CD4-positive, alpha-beta T cell treated with Interleukin-17A for 4 hours (primary cell): ENCODE measurements at regions not wholly inside any gene's neighbourhood (a gene's known extent, or its start where the extent isn't known, plus 50 kb on each side); places are given as distances from the start of the nearest gene placed in this dataset.
A peak's percentile ranks its signal among the peaks of the same experiment; 100 is the strongest.

Source experiments
- DNase-seq: peaks from one replicate; pipeline ENCODE4 v3.0.0-alpha.2; 2020; ENCODE audit warnings: mixed read lengths

DNA sequence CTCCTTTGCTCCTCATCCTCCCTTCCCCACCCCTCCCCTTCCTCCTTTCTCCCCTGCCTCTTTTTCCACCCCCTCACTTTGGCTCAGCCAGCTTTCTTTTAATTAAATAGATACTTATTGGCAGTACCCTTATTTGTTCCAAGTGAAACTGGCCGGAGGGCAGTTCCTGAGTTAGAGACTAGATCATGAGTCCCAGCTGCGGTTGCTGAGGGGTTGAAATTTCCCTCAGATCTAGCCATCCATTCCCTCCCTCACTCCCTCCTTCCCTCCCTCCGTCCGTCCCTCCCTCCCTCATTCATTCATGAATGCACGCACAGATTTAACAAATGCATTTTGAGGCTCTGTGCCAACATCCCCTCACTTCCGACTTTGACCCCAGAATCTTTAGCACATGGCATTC, 519.2 kb upstream of the EEF2KMT start:
- DNase-seq, result no peak

DNA sequence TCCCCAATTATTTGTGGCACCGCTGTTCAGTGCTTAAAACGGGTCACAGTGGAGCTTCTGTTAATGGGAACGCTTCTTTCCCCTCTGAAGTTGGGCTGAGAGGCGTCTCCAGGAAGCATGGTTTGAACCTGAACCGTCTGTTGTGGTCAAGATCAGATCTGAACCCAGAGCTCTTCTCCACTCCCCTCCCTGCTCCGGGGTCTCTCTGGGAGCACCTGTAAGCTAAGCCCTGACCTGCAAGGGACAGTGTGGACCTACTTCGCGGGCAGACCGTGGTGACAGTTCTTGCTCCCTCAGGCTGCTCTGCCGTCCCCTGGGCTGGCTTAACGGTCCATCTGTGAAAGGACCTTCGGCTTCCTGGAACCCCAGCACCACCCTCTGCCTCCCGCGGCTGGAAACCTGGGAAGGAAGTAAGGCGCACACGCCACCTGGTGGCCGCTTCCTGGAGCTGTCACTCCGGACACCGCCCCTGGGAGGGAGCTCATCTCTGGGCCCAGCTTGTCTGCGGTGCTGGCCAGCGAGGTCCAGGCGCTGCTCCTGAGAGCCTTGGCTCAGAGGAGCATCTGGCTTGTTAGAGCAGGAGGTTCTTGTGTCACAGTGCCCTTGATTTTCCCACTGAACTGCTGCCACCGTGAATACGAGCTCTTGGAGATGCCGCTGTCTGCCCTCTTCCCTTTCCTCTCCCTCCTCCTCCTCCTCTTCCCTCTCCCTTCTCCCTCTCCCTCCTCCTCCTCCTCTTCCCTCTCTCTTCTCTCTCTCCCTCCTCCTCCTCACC, 518.5 kb upstream of the EEF2KMT start:
- DNase-seq, result peak; percentile 7

DNA sequence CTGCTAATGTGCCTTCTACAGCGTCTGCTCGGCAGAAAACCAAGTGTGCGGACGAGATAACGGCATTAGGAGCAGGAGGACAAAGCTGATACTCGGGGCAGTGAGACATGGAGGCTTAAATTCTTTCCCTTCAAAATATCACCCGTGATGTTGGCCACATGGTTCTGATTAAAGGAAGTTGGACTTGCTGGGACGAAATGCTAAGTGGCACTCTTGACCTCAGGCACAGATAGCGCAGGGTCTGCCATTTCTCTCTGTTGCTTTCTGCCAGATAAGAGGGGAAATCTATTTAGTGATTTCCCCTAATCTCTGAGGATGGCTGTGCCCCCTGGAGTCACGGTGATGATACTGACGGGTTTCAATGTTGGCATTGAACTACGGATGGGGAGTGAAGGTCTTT, 509.6 kb upstream of the EEF2KMT start:
- no peak for DNase-seq

DNA sequence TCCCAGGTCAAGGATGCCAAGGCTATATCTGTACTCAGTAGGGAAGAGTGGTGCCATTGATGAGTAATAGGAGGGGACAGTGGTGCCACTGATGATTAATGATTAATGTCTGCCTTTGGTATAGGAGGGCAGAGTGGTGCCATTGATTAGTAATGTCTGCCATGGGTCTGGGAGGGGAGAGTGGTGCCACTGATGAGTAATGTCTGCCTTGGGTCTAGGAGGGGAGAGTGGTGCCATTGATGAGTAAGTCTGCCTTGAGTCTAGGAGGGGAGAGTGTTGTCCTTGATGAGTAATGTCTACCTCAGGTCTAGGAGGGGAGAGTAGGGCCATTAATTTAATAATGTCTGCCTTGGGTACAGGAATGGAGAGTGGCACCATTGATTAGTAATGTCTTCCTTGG, 507.8 kb upstream of the EEF2KMT start:
- no peak for DNase-seq

DNA sequence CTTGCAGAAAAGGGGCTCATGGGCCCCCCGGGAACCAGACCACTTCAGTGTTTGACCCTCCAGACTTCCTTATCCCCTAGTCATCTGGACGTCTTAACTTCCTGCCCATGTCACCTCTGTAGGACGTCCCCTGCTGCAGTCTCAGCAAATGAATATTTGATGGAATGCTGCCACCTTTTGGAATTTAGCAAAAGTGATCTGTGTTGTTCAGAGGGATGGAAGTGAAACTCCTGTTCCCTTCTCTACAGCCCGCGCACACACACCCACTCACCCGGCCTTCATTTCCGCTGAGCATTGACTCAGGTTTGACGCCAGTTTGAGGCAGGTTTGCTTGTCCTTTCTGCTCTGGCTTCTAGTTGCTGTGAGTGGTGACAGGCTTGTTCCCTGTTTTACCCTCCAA, 507.2 kb upstream of the EEF2KMT start:
- DNase-seq, result no peak

DNA sequence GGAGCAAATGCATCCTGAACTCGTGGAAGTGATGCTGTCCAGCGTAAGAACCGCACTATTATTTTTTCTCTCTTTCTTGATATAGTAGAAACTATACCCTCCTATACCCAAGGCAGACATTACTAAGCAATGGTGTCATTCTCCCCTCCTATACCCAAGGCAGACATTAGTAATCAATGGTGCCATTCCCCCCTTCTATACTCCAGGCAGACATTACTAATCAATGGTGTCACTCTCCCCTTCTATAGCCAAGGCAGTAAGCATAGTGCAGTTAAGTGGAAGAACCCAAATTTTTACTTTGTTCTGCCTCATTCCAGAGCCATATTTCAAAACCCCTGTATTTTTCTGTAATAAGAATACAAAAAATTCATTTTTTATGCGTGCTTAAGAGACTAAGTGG, 506.2 kb upstream of the EEF2KMT start:
- no peak for DNase-seq

DNA sequence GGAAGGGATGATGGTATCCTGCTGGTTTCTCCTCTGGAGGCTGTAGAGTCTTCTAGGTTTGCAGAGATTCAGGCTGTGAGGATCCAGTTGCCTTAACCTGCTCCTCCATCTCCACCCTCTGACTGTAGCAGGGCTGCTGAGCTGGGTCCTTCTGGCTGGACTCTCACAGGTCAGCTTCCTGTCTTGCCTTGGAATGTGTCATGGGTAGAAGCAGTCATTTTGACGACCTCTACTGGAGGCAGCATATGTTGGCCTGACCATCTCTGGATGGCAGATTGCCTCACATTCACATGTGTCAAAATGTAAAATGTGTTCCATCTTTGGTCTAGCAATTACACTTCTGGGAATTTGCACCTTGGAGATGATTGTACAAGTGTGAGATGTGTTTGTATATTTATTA, 504.4 kb upstream of the EEF2KMT start:
- DNase-seq, result no peak

DNA sequence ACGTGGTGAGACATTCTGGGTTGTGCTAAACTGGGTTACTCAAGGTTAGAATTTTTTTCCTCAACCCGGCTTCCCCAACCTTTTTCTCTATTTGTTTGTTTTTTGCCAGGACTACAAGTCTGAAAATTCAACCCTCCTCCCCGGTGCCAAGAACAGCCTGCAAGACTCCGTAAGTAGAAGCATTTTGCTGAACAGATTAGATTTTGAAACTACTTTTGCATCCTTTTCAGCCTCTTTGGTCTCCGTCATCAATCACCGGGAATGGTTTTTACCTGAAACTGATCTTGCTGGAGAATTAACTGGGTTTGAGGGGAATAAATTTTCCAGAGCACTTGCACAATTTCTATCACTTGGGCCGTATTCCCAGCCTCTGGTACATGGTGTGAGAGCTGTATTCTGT, 501.2 kb upstream of the EEF2KMT start:
- no peak for DNase-seq

DNA sequence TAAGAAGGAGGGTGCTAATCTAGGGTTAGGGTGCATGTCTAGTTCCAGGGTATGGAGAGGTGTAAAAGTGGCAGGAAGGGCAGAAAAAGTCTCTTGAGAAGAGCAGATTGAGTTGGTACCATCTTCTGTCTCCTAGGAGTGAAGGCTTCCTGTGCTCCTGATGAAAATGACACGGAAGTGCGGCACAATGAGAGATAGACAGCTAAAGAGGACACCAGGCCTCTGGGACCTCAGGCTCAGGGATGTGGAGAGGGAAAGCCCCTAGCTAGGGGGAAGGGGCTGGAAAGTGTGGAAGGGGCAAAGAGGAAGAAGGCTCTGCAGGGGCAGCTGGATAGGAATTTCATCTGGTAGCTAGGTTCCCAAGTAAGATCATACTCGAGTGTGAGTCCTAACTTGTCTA, 498.3 kb upstream of the EEF2KMT start:
- DNase-seq, result no peak

DNA sequence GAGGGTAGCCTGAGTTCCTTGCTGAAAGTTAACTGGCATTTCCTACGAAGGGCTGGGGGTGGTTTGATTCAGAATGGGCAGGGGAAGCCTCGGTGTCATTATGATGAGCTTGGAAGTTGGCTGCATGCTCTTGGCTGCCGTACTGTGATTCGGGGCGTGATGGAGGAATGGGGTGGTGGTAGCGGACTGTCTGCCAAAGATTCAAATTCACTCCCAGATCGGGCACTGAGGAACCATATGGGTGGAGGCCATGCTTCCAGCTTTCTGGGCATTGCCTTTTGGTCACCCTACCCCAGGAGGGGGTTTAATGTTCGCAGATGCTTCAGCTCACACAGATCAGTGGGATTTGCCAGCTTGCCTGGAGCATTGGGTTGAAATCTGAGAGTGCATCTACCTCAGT, 492.8 kb upstream of the EEF2KMT start:
- DNase-seq, result no peak

DNA sequence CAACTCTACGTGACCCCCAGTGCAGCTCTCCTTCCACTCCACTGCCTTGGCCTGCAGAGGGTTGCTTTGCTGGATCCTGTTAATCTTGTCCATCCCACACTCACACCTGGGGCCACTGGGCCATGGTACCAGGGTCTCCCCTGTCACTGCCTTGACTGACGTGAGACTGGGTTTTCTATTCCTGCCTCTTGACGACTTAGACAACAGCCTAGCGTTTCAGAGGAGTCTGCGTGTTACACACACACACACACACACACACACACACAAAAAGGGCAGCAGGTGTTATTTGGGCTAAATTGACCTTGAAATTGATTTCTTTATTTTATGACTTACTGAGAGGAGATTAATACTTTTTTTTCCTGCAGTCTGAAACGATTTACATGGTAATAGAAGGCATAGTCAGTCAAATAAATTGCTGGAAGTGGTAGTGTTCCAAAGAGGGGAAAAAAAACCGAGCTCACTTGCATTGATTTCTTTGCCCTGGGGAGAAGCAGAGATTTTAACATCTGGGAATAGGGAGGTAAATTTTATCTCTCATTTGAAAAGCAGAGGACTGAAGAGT, 492.3 kb upstream of the EEF2KMT start:
- DNase-seq, result no peak

DNA sequence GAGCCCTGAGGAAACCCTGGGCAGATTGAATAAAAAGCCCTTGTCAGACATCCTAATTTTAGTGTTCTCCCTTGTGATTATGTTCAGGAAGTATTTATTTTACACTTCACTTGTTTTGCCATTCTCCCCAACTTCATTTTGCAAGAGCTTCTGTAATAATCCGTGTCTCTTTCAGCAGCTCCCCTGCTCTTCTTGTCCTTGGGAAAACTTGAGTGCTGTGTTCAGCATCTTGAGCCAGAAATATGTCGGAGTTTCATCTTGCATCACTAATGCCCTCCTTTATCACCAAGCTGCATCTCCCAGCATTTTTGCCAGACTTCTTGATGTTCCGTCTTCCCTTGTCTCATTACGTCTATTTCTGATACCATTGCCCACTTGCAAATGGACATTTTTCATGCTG, 486.5 kb upstream of the EEF2KMT start:
- DNase-seq, result no peak

DNA sequence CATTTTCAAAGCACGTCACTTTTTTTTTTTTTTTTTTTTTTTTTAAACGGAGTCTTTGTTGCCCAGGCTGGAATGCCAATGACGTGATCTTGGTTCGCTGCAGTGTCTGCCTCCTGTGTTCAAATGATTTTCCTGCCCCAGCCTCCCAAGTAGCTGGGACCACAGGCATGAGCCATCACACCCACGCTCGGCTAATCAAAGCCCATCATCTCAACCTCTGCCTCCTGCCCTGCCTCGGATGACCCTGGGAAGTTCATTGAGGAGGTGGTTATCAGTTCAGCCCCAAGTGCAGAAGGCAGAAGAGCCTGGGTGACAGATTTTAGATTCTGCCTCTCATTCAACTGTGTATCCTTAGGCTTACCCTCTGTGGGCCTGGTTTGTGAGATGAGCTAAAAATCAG, 484.9 kb upstream of the EEF2KMT start:
- no peak for DNase-seq

DNA sequence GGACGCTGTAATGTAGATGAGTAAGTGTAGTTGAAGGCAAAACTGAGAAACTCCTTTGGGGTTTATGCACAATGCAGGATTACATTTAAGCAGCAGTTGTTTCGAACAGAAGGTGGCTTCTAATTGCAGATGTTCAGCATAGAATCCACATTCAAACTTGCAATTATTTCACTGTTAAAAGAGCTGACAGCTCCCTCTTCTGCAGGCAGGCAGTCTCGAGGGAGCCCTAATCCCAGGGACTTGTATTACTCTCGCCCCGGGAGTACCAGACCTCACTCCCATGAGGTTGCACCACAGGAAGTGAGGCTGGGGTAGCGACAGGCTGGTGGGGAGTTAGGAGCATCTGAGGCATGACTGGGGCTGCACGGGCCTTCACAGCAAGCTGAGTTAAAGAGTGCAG, 484.3 kb upstream of the EEF2KMT start:
- no peak for DNase-seq

DNA sequence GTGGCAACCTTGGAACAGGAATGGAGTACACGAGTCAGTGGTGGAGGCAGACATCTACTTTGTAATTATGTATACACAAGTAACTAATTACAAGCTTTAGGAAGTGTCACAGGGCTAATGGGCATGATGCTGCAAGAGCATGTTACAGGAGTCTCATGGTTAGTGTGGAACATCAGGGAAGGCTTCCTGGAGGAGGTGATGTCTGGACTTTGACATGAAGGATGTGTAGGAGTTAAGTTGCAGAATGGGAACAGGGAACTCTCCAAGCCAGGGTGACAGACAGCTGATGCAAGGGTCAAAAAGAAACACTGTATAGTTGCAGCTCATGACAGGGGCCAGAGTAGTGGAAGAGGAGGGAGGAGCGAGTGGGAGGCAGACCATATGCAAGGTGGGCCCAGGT, 483.8 kb upstream of the EEF2KMT start:
- no peak for DNase-seq

DNA sequence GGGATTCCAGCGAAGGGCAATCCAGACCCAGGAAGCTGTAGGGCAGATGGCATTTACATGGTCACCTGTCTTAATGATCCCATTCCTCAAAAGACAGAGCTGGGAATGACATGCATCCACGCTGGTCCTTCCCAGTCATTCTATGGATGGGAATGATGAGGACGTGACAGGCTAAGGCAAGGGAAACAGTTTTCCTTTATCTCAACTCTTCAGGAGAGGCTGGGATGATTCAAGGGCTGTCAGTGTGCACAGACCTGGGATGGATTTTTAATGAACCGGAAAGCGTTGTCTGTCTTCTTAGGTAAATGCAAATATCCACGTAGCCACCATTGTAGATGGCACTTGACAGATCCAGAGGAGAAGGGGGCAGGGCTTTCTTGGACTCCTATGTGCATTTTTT, 483.2 kb upstream of the EEF2KMT start:
- DNase-seq, result no peak

DNA sequence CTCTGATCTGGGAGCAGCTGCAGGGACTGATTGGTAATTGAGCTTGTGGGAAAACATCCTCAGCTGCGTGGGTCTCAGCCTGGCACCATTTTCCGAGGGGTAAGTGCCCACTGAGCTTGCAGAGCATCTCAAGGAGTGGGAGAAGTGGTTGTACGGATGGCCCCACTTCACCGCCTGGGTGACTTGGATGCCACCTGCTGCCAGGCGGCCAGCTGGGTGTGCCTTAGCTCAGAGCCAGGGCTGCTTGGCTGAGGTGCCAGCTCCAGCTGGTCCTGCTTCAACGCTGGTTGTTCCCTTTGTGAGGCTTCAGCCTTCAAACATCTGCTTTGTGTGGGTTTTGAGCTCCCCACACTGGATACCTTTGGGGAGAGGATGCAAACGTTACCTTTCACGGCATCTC, 482.7 kb upstream of the EEF2KMT start:
- DNase-seq, result no peak

DNA sequence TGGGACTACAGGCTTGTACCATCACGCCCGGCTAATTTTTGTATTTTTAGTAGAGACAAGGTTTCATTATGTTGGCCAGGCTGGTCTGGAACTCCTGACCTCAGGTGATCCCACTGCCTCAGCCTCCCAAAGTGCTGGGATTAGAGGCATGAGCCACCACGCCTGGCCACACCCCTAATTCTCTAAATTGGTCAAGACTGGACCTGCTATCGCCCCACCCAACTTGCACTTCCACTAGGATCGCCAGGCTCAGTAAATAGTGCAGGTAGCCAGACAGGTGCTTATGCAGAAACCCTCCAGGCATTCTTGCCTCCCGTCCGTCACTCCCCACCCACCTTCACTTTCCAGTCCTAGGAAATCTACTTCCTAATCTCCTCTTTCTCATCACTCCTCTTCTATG, 481.4 kb upstream of the EEF2KMT start:
- DNase-seq, result no peak

DNA sequence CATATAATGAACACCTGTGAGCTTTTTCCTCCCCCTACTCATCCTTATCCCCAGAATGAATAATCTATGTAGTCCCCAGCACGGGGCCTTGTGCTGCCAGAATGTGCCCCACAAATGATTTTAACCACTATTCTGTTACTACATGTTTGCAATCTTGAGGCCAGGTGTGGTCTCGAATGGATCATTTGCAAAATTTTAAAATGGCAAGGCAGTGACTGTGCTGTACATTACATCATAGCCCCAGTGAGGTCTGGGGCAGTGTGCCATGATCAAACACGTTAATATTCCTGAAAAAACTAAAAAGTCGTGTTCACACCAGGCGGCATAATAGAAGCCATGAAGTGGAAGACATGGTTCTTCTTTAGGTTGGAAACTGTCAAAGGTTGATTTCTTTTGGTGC, 479.9 kb upstream of the EEF2KMT start:
- no peak for DNase-seq

DNA sequence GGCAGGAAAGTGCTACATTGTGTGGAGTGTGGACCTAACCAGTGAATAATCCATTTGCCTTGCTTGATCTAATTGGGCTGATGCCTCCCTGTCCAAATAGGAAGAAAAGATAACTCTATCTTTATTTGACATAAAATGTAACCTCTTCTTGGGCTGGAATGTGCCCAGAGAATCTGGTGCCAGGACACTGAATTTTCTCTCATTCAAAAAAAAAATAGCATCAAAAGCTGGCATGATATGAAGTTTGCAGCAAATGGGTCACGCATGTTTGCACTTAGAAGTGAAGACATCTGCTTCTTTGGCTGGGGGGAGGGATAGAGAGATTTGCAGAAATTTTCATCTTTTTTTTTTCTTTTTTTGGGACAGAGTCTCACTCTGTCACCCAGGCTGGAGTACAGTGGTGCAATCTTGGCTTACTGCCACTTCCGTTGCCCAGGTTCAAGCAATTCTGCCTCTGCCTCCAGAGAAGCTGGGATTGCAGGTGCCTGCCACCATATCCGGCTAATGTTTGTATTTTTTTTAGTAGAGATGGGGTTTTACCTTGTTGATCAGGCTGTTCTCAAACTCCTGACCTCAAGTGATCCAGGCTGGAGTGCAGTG, 478.2 kb upstream of the EEF2KMT start:
- no peak for DNase-seq

DNA sequence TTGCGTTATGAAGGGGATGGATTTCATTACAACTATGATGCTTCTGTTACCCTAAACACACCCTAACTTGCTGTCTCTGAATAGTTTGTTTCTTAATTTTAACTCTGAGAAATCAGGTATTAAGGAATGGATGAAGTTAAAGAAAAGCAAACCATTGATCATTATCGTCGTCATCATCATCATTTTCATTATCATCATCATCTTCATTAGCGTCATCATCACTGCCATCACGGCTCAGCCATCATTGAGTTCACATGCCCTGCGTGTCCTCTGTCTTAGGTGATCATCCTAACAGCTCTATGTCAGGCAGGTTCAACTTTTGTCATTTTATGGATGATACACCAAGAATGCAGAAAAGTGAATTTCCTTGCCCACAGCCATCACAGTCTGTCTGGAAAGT, 477.5 kb upstream of the EEF2KMT start:
- no peak for DNase-seq

DNA sequence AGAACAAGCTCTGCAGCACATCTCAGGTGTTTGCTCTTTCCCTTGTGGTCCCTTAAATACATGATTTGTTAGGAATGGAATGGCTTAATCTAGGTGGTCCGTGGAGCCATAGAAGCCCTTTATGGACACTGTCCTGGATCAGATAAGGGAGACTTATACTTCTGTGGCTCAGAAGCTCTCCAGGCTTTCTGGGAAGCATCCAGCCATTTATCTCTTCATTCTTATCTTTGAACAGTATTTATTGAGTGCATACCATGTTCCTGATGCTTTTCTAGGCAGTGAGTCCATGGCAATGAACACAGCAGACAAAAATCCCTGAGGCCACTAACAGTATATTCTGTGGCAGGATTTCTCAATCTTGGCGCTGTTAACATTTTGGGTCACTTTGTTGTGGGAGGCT, 474.5 kb upstream of the EEF2KMT start:
- DNase-seq, result no peak

DNA sequence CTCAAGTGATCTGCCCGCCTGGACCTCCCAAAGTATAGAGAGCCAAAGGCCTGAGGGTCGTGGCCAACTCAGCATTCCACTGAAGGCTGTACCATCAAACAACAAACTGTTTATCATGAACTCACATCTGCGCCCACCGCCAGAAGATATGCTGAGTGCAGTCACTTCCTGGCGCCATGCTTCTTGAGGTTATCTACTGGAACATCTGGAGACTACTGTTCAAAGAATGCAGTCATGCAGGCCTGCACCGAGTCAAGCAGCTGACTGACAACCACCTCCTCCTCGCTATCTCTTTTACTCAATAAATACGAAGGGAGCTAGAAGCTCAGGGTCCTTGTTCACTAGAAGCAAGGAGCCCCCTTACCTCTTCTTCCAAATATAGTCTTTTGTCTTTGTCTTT, 473.9 kb upstream of the EEF2KMT start:
- no peak for DNase-seq

DNA sequence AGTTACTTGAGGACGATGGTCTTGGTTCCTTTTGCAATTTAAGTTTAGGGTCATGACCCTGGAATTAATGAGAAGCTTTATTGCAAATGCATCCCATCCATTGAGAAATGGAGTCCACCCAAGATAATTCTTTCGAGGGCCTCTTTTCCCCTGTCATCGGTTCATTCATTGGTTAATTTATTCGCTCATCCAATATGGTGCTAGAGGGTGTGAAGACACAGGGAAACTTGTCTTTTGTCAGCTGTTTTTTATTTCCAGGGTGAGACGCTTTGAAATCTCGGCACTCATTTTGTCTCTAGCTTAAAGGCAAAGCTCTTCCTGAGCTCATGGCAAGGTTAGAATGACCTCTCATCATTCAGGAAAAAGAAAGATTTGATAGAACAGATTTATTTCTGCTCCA, 464.2 kb upstream of the EEF2KMT start:
- DNase-seq, result no peak

DNA sequence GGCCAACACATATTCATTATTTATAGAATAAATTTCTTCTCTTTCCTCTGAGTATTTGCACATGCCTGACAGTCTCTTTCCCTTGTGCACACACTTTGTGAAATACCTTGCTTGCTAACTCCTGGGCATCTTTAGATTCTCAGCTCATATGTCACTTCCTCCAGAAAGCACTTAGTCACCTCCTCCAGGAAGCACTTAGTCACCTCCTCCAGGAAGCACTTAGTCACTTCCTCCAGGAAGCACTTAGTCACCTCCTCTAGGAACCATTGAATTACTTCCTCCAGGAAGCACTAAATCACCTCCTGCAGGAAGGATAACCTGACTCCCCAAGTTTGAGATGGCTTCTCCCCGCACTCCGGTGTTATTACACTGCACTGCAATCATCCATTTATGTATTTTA, 462.5 kb upstream of the EEF2KMT start:
- DNase-seq, result no peak
